H1 (cell line): ENCODE measurements at regions not wholly inside any gene's neighbourhood (a gene's known extent, or its start where the extent isn't known, plus 50 kb on each side); places are given as distances from the start of the nearest gene placed in this dataset.

ENCODE experiments used
- BCL11A ChIP-seq, 2 experiments: IDR thresholded peaks; one replicate each; pipeline ENCODE4 v1.6.1; 2011; ENCODE audit warnings: low read depth in 2 of 2, low read length in 2 of 2, mild to moderate bottlenecking in 2 of 2
- BRCA1 ChIP-seq: IDR thresholded peaks from 2 replicates; pipeline ENCODE4 v1.6.1; 2012; ENCODE audit warnings: low read depth, low read length, improper control_type of control experiment
- CHD7 ChIP-seq: fragments of 300-600 bp; sonication (generic); IDR thresholded peaks from 2 replicates; pipeline ENCODE4 v1.7.1; 2012; ENCODE audit warnings: low read length, moderate library complexity, mild to moderate bottlenecking, inconsistent platforms; ENCODE audit not compliant: insufficient replicate concordance
- GTF2F1 ChIP-seq: IDR thresholded peaks from 2 replicates; pipeline ENCODE4 v1.6.1; 2012; ENCODE audit warnings: low read depth, low read length, improper control_type of control experiment, borderline replicate concordance
- MAX ChIP-seq: IDR thresholded peaks from 2 replicates; pipeline ENCODE4 v1.6.1; 2012; ENCODE audit warnings: inconsistent platforms
- SIRT6 ChIP-seq: IDR thresholded peaks from one replicate; pipeline ENCODE4 v1.7.1; 2012; ENCODE audit warnings: low read length, inconsistent platforms

GRCh38 chr3:147246906-147247305, 159.4 kb downstream of the ZIC4 start (continued):
- TF ChIP-seq CHD7: no peak
- no peak for TF ChIP-seq MAX
- no peak for TF ChIP-seq BRCA1
- TF ChIP-seq SIRT6: no peak
- no peak for TF ChIP-seq BCL11A (IDR thresholded peaks at IDR 0.05; ENCODE audit: low read depth in 2 of 2, low read length in 2 of 2)
- no peak for TF ChIP-seq GTF2F1
